ENCODE measurements at regions not wholly inside any gene's neighbourhood (a gene's known extent, or its start where the extent isn't known, plus 50 kb on each side); places are given as distances from the start of the nearest gene placed in this dataset.
"Not testable (repeated sequence)": the region's sequence is repeated elsewhere in the genome, so short reads cannot be mapped to it uniquely, and the experiment has no call there.

DNA sequence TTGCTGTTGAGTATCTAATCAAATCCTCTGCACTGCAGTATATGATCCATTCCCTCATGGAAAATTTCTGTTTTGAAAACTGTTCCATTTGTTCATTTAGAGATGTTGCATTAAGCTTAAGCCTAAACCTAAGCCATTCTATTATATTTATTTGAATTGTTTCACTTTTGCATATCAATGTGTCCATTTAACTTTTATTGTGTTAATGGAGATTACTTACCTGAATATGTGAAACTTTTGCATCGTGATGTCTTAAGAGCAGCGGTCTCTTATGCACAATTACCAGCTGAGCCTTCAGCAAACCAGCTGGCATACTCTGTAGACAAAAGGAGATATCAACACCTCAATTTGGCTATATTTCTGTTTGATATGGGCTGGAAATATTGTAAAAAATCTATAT lies 922.5 kb upstream of the FBXO33 start:
- no peaks in the 10 kb centered on the region for H3K9me3 ChIP-seq
- intact Hi-C loops (cut with DNase I) = no loop called here
- ATAC-seq (no peak), DNase-seq (no peak)
- TF ChIP-seq, protein P1, sequence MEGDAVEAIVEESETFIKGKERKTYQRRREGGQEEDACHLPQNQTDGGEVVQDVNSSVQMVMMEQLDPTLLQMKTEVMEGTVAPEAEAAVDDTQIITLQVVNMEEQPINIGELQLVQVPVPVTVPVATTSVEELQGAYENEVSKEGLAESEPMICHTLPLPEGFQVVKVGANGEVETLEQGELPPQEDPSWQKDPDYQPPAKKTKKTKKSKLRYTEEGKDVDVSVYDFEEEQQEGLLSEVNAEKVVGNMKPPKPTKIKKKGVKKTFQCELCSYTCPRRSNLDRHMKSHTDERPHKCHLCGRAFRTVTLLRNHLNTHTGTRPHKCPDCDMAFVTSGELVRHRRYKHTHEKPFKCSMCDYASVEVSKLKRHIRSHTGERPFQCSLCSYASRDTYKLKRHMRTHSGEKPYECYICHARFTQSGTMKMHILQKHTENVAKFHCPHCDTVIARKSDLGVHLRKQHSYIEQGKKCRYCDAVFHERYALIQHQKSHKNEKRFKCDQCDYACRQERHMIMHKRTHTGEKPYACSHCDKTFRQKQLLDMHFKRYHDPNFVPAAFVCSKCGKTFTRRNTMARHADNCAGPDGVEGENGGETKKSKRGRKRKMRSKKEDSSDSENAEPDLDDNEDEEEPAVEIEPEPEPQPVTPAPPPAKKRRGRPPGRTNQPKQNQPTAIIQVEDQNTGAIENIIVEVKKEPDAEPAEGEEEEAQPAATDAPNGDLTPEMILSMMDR (IDR thresholded peaks at IDR 0.05) = no peak
- TF ChIP-seq POLR2A (IDR thresholded peaks at IDR 0.05) = no peak
- H3K27me3 ChIP-seq = no peaks in the 10 kb centered on the region
- H3K27ac ChIP-seq = no peak overlapping the region
- no peak overlapping the region for H3K4me3 ChIP-seq
- H3K4me1 ChIP-seq = no peaks in the 10 kb centered on the region
- no peaks in the 10 kb centered on the region for H3K36me3 ChIP-seq (replicated peaks in 1 of 2; ENCODE audit: insufficient read depth in 1 of 2, low read depth in 2 of 2)
- WGBS, 2 donors = 49 to 56% methylated on average over 2 of the region's 2 CpGs

DNA sequence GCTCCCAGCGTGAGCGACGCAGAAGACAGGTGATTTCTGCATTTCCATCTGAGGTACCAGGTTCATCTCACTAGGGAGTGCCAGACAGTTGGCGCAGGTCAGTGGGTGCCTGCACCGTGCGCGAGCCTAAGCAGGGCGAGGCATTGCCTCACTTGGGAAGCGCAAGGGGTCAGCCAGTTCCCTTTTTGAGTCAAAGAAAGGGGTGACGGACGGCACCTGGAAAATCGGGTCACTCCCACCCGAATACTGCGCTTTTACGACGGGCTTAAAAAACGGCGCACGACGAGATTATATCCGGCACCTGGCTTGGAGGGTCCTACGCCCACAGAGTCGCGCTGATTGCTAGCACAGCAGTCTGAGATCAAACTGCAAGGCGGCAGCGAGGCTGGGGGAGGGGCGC lies 915.9 kb upstream of the FBXO33 start:
- 86 to 87% methylated on average over 26 of the region's 27 CpGs for WGBS, 2 donors
- H3K27ac ChIP-seq; DNase-seq; H3K36me3 ChIP-seq (replicated peaks in 1 of 2; ENCODE audit: insufficient read depth in 1 of 2, low read depth in 2 of 2); intact Hi-C loops (cut with DNase I); H3K9me3 ChIP-seq; ATAC-seq; H3K4me3 ChIP-seq; H3K4me1 ChIP-seq; H3K27me3 ChIP-seq: not testable (repeated sequence)

DNA sequence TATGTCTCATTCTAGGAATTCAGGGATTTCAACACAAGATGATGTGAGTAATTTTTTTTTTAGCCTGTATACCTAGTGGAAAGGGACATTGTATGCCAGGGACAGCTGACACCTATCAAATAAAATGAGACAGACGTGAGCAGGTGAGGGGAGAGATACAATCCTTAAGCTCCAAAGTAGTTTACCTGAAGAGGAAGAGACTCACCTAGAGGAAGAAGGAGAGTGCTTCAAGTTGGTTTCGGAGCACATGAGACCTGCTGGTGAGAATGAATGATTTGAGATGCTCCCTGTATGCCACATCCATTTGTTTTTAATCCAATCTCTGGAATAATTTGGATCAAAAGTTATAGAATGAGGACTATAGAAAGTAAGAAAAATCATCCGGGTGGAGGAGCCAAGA lies 915.4 kb upstream of the FBXO33 start:
- DNase-seq (no peak), ATAC-seq (no peak)
- Histone ChIP-seq H3K27ac (no peak overlapping the region), H3K4me1 (no peaks in the 10 kb centered on the region), H3K36me3 (replicated peaks in 1 of 2; ENCODE audit: insufficient read depth in 1 of 2, low read depth in 2 of 2) (no peaks in the 10 kb centered on the region), H3K27me3 (no peaks in the 10 kb centered on the region), H3K9me3 (no peaks in the 10 kb centered on the region), H3K4me3 (no peak overlapping the region)
- 61 to 66% methylated on average over 3 of the region's 3 CpGs for WGBS, 2 donors
- intact Hi-C loops (cut with DNase I) = no loop called here
- TF ChIP-seq, protein P1 (IDR thresholded peaks at IDR 0.05) = no peak
- TF ChIP-seq POLR2A (IDR thresholded peaks at IDR 0.05) = no peak

DNA sequence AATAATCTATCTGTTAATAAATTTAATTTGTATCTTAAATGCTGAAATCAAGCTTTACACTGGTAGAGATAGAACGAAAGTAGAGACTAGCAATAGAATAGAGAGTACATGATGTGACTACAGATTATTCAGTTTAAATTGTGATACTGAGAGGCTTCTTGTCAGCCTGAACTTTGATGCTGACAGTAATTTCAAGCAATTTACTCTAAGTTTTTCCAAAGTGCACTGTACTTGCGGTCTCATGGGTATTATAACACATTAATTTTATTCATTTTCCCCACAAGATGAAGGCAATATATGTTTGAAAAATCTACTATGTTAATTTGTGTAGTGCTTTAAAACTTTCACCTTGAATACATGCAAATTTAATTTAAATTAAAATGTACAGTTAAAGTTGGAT lies 914.0 kb upstream of the FBXO33 start:
- 73 to 74% methylated on average over 2 of the region's 2 CpGs for WGBS, 2 donors
- no peak for DNase-seq
- no peak for TF ChIP-seq POLR2A (IDR thresholded peaks at IDR 0.05)
- TF ChIP-seq, protein P1 (IDR thresholded peaks at IDR 0.05) = no peak

DNA sequence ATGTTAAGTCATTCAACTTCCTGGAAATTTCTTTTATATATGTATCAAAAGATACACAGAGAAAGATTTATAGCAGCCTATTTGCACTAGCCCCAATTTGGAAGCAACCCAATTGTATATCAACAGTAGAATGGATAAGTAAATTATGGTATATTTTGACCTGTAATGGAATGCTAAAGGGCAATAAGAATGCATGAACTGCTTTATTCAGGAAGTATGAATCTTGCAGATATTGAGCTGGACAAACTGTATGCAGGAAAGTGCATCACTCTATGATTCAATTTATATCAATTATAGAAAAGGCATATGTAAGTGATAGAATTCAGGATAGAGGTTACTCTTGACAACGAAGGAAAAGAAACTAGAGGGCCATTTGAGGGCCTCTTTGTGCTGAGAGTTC lies 913.1 kb upstream of the FBXO33 start:
- Histone ChIP-seq H3K27ac (no peak overlapping the region), H3K27me3 (no peaks in the 10 kb centered on the region), H3K36me3 (replicated peaks in 1 of 2; ENCODE audit: insufficient read depth in 1 of 2, low read depth in 2 of 2) (no peaks in the 10 kb centered on the region), H3K4me3 (no peak overlapping the region), H3K4me1 (no peaks in the 10 kb centered on the region), H3K9me3 (no peaks in the 10 kb centered on the region)
- DNase-seq (no peak), ATAC-seq (no peak)
- TF ChIP-seq, protein P1 (IDR thresholded peaks at IDR 0.05) = no peak
- TF ChIP-seq POLR2A (IDR thresholded peaks at IDR 0.05) = no peak
- WGBS, 2 donors = 51 to 65% methylated on average over 1 of the region's 1 CpG
- intact Hi-C loops (cut with DNase I) = no loop called here

More for the DNA sequence above, 914.0 kb upstream of the FBXO33 start:
- Histone ChIP-seq H3K4me3 (no peak overlapping the region), H3K27me3 (no peaks in the 10 kb centered on the region), H3K4me1 (no peaks in the 10 kb centered on the region), H3K36me3 (replicated peaks in 1 of 2; ENCODE audit: insufficient read depth in 1 of 2, low read depth in 2 of 2) (no peaks in the 10 kb centered on the region), H3K9me3 (no peaks in the 10 kb centered on the region), H3K27ac (no peak overlapping the region)
- intact Hi-C loops (cut with DNase I) = no loop called here
- ATAC-seq = no peak
